WTC11 (cell line): ENCODE measurements at regions not wholly inside any gene's neighbourhood (a gene's known extent, or its start where the extent isn't known, plus 50 kb on each side); places are given as distances from the start of the nearest gene placed in this dataset.

Source experiments
- ATAC-seq: fragments of 200-7000 bp; cut with Tn5 transposase; 2 replicates; pipeline ENCODE4 v1.10.0; 2021; ENCODE audit warnings: mild to moderate bottlenecking, moderate library complexity
- CTCF ChIA-PET: fragments of 300-600 bp; sonication (Branson Sonifier 250); formaldehyde crosslinking; loops from one replicate; lab custom pipeline; 2021; ENCODE audit warnings: antibody characterized with exemption; lab: Charles Lee
- POLR2A ChIA-PET: fragments of 350-600 bp; sonication (Branson Sonifier 250); formaldehyde crosslinking; loops from one replicate; lab custom pipeline; 2021; ENCODE audit warnings: antibody characterized with exemption; lab: Charles Lee
- DNase-seq: peaks from one replicate; pipeline ENCODE4 v3.0.0; 2021; ENCODE audit warnings: low spot score
- H3K27ac Mint-ChIP-seq: 2 replicates; pipeline ENCODE4 v1.8.0; 2021; ENCODE audit warnings: mixed read lengths
- H3K27me3 Mint-ChIP-seq: 2 replicates; pipeline ENCODE4 v1.8.0; 2021; ENCODE audit warnings: low read depth, mild to moderate bottlenecking, moderate library complexity, mixed read lengths
- H3K36me3 Mint-ChIP-seq: 2 replicates; pipeline ENCODE4 v1.8.0; 2021; ENCODE audit warnings: mixed read lengths
- H3K4me1 Mint-ChIP-seq: 2 replicates; pipeline ENCODE4 v1.8.0; 2022; ENCODE audit warnings: mixed read lengths
- H3K4me3 Mint-ChIP-seq: 2 replicates; pipeline ENCODE4 v1.8.0; 2021; ENCODE audit warnings: mild to moderate bottlenecking, moderate library complexity, mixed read lengths
- H3K9me3 Mint-ChIP-seq: 2 replicates; pipeline ENCODE4 v1.8.0; 2021; ENCODE audit warnings: mixed read lengths
- FOXK1 ChIP-seq: sonication (generic); formaldehyde crosslinking; IDR thresholded peaks from 2 replicates; pipeline ENCODE4 v1.8.0; 2022; ENCODE audit warnings: mild to moderate bottlenecking, moderate library complexity, missing genetic modification reagents
- GABPB1 ChIP-seq: sonication (generic); formaldehyde crosslinking; IDR thresholded peaks from 2 replicates; pipeline ENCODE4 v1.8.1; 2023; ENCODE audit warnings: mild to moderate bottlenecking, missing genetic modification reagents
- MYBL2 ChIP-seq: sonication (generic); formaldehyde crosslinking; IDR thresholded peaks from 2 replicates; pipeline ENCODE4 v1.8.1; 2023; ENCODE audit warnings: mild to moderate bottlenecking, moderate library complexity, missing genetic modification reagents
- NR2C2 ChIP-seq: sonication (generic); formaldehyde crosslinking; IDR thresholded peaks from 2 replicates; pipeline ENCODE4 v1.8.0; 2022; ENCODE audit warnings: mild to moderate bottlenecking, missing genetic modification reagents
- ZNF121 ChIP-seq: sonication (generic); formaldehyde crosslinking; IDR thresholded peaks from 2 replicates; pipeline ENCODE4 v1.8.0; 2023; ENCODE audit warnings: missing genetic modification reagents
- ZNF138 ChIP-seq: sonication (generic); formaldehyde crosslinking; conservative IDR thresholded peaks from 2 replicates; pipeline ENCODE4 v1.8.1; 2022; ENCODE audit warnings: mild to moderate bottlenecking, moderate library complexity, missing genetic modification reagents
- ZNF219 ChIP-seq: sonication (generic); formaldehyde crosslinking; IDR thresholded peaks from 2 replicates; pipeline ENCODE4 v1.8.0; 2023; ENCODE audit warnings: missing genetic modification reagents, mild to moderate bottlenecking, borderline replicate concordance
- ZNF263 ChIP-seq: sonication (generic); formaldehyde crosslinking; IDR thresholded peaks from 2 replicates; pipeline ENCODE4 v1.8.1; 2022; ENCODE audit warnings: low read depth, mild to moderate bottlenecking, moderate library complexity, missing genetic modification reagents
- ZNF512 ChIP-seq: sonication (generic); formaldehyde crosslinking; IDR thresholded peaks from 2 replicates; pipeline ENCODE4 v1.8.1; 2022; ENCODE audit warnings: missing genetic modification reagents, borderline replicate concordance
- TF ChIP-seq, protein P1 (sequence below): sonication (generic); formaldehyde crosslinking; IDR thresholded peaks from 2 replicates; pipeline ENCODE4 v1.8.0; 2023; ENCODE audit warnings: missing genetic modification reagents, mild to moderate bottlenecking, borderline replicate concordance
- TF ChIP-seq, protein P2 (sequence below): sonication (generic); formaldehyde crosslinking; IDR thresholded peaks from 2 replicates; pipeline ENCODE4 v1.8.0; 2023; ENCODE audit warnings: missing genetic modification reagents
- TF ChIP-seq, protein P3 (sequence below): fragments of 250-450 bp; sonication (Bioruptor Pico); conservative IDR thresholded peaks from 2 replicates; pipeline ENCODE4 v1.9.0; 2021; ENCODE audit warnings: mild to moderate bottlenecking
- TF ChIP-seq, protein P4 (sequence below): sonication (generic); formaldehyde crosslinking; IDR thresholded peaks from 2 replicates; pipeline ENCODE4 v1.8.1; 2023; ENCODE audit warnings: mild to moderate bottlenecking, moderate library complexity, missing genetic modification reagents
- TF ChIP-seq, protein P5 (sequence below): sonication (generic); formaldehyde crosslinking; IDR thresholded peaks from 2 replicates; pipeline ENCODE4 v1.8.0; 2022; ENCODE audit warnings: mild to moderate bottlenecking, missing genetic modification reagents

DNA sequence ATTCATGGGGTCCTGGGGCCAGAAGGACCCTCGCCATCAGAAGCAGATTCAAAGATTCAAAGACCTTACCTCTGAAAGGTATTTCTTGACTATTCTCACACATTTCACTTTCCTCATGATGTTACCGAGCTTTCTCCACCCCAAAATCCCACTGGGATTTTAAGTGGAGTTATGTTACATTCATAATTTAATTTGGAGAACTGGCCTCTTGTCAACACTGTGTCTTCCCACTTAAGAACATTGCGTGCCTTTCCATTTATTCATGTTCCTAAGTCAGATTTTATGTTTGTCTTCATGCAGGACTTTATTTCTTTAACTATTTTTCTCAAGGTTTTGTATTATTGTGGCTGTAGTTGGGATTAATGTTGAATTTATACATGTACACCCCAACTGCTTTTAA, 123.5 kb upstream of the BMPER start:
- POLR2A ChIA-PET = no interaction called here
- CTCF ChIA-PET = interaction anchor here (2.6 kb wide), 1 partner anchor 151 kb away, joined by 7 read pairs; no protein-coding TSS in a partner anchor

DNA sequence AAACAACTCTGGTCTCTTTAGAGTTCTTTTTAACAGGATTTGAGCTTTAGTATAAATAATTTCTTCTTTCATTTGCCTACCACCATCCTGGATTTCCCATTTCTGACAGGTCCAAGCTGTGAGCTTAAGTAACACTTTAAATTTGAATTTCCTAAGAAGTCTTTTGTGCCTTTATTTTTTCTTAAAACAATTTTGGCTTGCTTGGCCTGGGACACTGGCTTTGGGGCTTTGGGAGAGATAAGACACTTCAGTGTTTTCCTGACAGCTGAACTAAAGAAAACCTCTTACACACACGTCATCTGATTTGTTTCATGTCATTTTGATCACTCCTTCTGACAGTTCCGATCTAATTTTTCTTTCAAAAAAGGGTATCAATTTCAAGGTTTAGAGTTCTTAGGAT, 121.3 kb upstream of the BMPER start:
- Mint-ChIP-seq H3K27me3 (no peaks in the 10 kb centered on the region), H3K36me3 (peaks cover 4% of the 10 kb centered on the region; the same call in 1 of the 2 replicates), H3K27ac (no peak overlapping the region), H3K4me1 (peaks cover 13% of the 10 kb centered on the region), H3K4me3 (no peak overlapping the region), H3K9me3 (no peaks in the 10 kb centered on the region)
- CTCF ChIA-PET = interaction anchor here (2.6 kb wide), 1 partner anchor 149 kb away, joined by 7 read pairs; no protein-coding TSS in a partner anchor
- ATAC-seq (no peak), DNase-seq (no peak)
- POLR2A ChIA-PET = no interaction called here
- TF ChIP-seq NR2C2 (no peak), FOXK1 (CRISPR knock-in tag) (no peak), ZNF263 (CRISPR knock-in tag) (no peak), GABPB1 (CRISPR knock-in tag) (no peak), MYBL2 (CRISPR knock-in tag) (no peak), ZNF138 (no peak), ZNF219 (CRISPR knock-in tag) (no peak), ZNF512 (CRISPR knock-in tag) (no peak), ZNF121 (no peak)
- TF ChIP-seq, protein P1, sequence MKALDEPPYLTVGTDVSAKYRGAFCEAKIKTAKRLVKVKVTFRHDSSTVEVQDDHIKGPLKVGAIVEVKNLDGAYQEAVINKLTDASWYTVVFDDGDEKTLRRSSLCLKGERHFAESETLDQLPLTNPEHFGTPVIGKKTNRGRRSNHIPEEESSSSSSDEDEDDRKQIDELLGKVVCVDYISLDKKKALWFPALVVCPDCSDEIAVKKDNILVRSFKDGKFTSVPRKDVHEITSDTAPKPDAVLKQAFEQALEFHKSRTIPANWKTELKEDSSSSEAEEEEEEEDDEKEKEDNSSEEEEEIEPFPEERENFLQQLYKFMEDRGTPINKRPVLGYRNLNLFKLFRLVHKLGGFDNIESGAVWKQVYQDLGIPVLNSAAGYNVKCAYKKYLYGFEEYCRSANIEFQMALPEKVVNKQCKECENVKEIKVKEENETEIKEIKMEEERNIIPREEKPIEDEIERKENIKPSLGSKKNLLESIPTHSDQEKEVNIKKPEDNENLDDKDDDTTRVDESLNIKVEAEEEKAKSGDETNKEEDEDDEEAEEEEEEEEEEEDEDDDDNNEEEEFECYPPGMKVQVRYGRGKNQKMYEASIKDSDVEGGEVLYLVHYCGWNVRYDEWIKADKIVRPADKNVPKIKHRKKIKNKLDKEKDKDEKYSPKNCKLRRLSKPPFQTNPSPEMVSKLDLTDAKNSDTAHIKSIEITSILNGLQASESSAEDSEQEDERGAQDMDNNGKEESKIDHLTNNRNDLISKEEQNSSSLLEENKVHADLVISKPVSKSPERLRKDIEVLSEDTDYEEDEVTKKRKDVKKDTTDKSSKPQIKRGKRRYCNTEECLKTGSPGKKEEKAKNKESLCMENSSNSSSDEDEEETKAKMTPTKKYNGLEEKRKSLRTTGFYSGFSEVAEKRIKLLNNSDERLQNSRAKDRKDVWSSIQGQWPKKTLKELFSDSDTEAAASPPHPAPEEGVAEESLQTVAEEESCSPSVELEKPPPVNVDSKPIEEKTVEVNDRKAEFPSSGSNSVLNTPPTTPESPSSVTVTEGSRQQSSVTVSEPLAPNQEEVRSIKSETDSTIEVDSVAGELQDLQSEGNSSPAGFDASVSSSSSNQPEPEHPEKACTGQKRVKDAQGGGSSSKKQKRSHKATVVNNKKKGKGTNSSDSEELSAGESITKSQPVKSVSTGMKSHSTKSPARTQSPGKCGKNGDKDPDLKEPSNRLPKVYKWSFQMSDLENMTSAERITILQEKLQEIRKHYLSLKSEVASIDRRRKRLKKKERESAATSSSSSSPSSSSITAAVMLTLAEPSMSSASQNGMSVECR (CRISPR knock-in tag) = no peak
- TF ChIP-seq, protein P2, sequence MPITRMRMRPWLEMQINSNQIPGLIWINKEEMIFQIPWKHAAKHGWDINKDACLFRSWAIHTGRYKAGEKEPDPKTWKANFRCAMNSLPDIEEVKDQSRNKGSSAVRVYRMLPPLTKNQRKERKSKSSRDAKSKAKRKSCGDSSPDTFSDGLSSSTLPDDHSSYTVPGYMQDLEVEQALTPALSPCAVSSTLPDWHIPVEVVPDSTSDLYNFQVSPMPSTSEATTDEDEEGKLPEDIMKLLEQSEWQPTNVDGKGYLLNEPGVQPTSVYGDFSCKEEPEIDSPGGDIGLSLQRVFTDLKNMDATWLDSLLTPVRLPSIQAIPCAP (CRISPR knock-in tag) = no peak
- TF ChIP-seq, protein P3, sequence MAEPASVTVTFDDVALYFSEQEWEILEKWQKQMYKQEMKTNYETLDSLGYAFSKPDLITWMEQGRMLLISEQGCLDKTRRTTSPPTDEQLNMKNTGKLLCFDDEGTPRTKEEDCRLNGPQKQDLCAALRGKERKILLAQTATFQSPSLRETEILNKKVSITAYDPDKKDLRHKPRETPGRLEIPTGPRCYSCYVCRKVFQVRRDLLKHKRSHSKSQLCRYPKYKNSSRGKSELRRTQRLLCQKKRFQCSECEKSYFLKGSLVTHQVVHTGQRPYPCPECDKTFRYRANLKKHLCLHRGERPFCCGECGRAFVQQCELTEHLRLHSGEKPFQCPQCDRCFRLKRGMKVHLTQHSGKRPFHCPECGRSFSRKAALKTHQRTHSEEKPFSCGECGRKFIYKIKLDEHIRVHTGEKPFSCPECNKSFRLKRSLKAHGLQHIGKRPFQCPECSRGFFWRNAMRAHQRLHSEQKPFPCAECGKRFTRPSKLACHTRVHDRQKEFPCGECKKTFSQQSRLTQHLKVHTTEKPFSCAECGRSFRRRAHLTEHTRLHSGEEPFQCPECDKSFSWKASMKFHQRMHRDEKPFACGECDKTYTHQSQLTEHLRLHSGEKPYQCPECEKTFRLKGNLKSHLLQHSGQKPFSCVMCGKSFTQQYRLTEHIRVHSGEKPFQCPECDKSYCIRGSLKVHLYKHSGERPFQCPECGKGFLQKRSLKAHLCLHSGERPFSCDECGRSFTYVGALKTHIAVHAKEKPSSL (CRISPR knock-in tag) = no peak
- TF ChIP-seq, protein P4, sequence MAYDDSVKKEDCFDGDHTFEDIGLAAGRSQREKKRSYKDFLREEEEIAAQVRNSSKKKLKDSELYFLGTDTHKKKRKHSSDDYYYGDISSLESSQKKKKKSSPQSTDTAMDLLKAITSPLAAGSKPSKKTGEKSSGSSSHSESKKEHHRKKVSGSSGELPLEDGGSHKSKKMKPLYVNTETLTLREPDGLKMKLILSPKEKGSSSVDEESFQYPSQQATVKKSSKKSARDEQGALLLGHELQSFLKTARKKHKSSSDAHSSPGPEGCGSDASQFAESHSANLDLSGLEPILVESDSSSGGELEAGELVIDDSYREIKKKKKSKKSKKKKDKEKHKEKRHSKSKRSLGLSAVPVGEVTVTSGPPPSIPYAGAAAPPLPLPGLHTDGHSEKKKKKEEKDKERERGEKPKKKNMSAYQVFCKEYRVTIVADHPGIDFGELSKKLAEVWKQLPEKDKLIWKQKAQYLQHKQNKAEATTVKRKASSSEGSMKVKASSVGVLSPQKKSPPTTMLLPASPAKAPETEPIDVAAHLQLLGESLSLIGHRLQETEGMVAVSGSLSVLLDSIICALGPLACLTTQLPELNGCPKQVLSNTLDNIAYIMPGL (CRISPR knock-in tag) = no peak
- TF ChIP-seq, protein P5, sequence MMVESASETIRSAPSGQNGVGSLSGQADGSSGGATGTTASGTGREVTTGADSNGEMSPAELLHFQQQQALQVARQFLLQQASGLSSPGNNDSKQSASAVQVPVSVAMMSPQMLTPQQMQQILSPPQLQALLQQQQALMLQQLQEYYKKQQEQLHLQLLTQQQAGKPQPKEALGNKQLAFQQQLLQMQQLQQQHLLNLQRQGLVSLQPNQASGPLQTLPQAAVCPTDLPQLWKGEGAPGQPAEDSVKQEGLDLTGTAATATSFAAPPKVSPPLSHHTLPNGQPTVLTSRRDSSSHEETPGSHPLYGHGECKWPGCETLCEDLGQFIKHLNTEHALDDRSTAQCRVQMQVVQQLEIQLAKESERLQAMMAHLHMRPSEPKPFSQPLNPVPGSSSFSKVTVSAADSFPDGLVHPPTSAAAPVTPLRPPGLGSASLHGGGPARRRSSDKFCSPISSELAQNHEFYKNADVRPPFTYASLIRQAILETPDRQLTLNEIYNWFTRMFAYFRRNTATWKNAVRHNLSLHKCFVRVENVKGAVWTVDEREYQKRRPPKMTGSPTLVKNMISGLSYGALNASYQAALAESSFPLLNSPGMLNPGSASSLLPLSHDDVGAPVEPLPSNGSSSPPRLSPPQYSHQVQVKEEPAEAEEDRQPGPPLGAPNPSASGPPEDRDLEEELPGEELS (CRISPR knock-in tag) = no peak

More for the DNA sequence above, 123.5 kb upstream of the BMPER start:
- ATAC-seq = no peak
- H3K27me3 Mint-ChIP-seq = no peaks in the 10 kb centered on the region
- TF ChIP-seq, protein P2 (CRISPR knock-in tag) = no peak
- TF ChIP-seq, all 79 proteins: peak for 0
- Mint-ChIP-seq H3K4me3 (no peak overlapping the region), H3K4me1 (peaks cover 14% of the 10 kb centered on the region), H3K9me3 (no peaks in the 10 kb centered on the region), H3K36me3 (peaks cover 4% of the 10 kb centered on the region; the same call in 1 of the 2 replicates), H3K27ac (no peak overlapping the region)
- no peak for DNase-seq
